Activated CD8-positive, alpha-beta memory T cell treated with anti-CD3 and anti-CD28 coated beads for 36 hours (primary cell): ENCODE measurements at regions not wholly inside any gene's neighbourhood (a gene's known extent, or its start where the extent isn't known, plus 50 kb on each side); places are given as distances from the start of the nearest gene placed in this dataset.

Source experiments
- CTCF ChIA-PET: fragments of 350-600 bp; sonication (Branson Sonifier 250); formaldehyde crosslinking; loops from one replicate; lab custom pipeline; 2021; ENCODE audit warnings: antibody characterized with exemption; lab: Charles Lee
- POLR2A ChIA-PET: fragments of 350-600 bp; sonication (Branson Sonifier 250); formaldehyde crosslinking; loops from one replicate; lab custom pipeline; 2021; ENCODE audit warnings: antibody characterized with exemption; lab: Charles Lee

DNA sequence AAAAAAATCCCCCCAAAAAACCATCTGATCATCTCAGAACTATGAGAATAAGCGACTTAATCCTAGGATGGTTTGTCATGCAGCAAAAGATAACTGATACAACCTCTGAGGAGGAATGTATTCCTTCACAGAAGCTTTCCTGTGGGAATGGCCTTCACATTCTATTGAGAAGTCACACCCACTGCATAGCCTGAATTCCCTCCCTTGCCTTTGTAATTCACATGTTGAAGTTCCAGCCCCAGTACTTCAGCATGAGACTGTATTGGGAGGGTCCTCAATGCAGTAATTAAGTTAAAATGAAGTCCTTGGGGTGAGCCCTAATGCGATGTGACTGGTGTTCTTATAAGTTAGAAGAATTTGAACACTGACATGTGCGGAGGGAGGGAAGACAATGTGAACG lies 395.2 kb downstream of the TUSC7 start:
- POLR2A ChIA-PET = no interaction called here
- CTCF ChIA-PET = no interaction called here

DNA sequence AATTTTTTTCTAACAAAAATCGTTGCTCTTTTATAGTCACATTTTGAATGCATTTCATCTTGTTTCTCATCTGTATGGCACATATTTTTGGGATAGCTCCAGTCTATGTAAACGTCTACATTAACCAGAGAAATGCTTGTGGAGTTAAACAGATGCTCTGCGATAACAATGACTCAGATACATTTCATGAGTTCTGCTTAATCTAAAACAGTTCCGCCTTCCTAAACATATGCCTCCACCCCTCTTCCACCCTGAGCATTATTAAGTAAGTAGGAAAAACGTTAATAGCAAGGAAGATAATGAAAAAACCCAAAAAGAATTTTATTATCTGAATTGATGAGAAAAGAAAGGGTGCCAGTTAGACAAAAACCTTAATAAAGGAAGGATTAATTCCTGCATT lies 396.1 kb downstream of the TUSC7 start:
- ChIA-PET CTCF (no interaction called here), POLR2A (no interaction called here)

DNA sequence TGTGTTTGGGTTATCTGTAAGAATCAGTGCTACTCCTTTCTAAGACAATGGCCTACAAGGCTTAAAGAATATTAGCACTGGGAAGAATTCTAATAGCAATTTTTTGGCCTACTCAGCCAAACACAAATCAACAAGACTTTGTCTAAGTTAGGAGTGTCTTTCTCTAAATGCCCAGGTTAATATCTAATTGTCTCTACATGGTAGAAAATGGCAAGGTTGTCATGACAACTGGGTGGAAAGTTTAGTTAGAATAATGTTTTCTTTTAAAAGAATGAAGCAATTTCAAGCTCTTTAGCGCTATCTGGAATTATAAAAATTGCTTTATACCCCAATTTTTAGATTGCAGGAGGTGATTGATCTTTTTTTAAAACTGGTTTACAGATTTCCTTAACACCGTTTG lies 396.8 kb downstream of the TUSC7 start:
- ChIA-PET CTCF (interaction anchor here (0.6 kb wide), 1 partner anchor 176 kb away, joined by 3 read pairs; no protein-coding TSS in a partner anchor), POLR2A (no interaction called here)

DNA sequence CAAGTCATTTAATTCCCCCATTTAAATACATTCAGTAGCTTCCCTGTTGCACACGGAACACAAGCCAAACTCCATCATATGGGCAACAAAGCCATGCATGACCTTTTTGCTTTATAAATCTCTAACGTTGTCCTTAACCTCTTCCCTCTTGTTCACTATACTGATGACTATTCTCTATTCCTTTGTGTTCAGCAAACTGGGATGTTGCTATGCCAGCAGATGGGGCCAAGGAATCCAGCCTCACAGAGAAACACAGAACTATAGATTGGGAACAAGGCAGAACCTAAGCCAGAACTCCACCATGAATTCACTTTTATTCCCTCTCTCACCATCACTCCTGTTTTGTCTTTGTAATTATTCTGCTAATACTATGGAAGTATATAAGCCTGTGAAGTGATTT lies 398.4 kb downstream of the TUSC7 start:
- POLR2A ChIA-PET = no interaction called here
- CTCF ChIA-PET = no interaction called here

DNA sequence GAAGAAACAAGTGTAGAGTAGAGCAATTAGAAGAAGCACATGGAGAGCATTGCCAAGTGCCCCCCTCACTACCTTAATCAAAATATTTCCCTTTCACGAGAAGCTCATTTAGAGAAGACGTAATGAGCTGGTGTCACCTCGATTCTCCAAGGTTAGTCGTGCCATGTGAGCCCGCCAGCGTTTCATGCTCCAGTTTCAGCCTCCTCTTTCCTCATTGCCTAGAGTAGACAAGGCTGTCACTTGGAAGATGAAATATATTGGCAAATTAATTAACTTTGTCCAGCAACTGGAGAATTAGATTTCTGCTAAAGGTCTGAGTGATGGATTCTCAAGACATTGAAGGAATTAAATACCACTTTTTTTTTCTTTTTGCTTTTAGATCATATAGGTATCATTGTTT lies 399.6 kb downstream of the TUSC7 start:
- CTCF ChIA-PET = no interaction called here
- POLR2A ChIA-PET = no interaction called here

DNA sequence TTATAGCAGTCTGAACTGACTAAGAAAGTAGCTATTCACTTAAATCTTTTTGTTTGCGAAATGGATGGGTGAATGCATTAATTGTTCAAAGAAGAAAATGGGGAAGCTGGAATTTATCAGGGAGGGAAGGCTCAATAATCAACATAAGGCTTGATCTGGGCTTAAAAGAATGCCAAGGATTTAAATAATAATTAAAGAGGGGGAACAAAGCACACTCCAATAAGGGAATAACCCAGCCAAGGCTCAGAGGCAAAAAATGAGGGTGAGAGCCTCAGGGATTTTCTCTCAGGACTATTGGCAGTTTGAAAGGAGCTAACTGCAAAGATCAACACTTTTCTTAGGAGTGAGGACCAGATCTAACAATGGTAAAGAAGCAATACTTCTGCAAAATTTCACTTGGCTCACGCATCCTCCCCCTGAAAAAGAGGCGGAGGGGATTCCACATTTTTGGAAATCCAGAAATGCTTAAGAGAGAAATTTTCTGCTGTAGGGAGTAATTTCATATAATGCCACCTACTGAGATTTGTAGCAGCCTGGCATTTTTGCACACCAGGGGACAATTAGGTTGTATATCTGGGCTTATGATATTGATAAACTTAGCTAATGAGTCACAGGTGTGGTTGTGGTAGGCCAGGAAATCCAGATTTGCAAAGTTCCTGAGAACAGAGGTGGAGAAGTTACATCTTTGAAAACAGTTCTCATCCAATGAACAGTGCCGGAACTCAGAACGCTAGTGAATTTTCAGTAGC lies 405.1 kb downstream of the TUSC7 start:
- ChIA-PET POLR2A (no interaction called here), CTCF (no interaction called here)

DNA sequence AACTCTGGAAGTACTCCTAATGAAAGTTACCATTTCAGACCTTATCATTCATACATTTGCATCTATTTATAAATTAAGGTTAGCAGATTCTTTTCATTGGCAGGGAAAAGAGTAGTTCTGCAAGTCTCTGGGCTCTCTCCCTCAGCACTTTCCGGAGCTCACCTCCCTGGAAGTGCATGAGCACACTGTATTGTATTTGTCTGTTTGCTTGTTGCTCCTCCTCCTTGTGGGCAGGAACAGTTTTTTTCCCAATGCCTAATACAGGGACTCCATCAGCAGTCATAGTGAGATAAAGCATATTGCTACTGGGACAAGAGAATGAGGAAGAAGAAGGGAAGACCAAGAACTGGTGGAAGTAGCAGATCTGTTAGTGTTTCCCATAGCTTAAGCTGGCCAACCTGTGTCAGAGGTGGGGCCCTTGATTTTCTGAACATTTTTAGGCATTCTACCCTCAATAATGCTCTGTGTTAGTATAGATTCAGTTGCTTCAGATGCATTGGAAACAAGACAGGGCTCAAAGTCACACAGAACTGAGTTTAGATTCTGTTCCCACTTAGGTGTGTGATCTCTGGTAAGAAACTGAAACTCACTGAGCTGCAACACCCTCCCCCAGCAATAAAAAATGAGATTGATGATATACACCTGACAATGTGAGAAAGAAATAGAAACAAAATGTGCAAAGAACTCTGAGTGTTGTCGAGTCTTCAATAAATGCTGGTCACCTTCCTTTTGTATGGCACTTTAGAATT lies 407.8 kb downstream of the TUSC7 start:
- ChIA-PET POLR2A (no interaction called here), CTCF (no interaction called here)

DNA sequence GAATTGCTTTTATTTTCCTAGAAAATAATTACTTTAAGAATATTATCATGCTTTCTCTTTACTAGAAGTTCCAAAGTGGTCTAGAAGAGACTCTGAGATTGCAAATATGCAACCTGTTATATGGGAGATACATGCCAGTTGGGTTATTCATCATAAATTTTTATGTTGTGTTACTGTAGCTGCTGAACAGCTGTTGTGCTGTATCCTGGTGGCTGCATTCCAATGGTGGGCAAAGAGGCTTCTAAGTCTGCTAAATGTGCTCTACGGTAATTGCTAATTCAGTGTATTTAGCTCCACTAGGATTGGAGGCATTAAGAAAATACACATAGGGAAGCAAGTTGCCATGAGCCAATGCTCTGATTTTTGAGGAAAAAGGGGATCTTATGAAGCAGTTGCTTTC lies 409.0 kb downstream of the TUSC7 start:
- POLR2A ChIA-PET = no interaction called here
- CTCF ChIA-PET = no interaction called here

DNA sequence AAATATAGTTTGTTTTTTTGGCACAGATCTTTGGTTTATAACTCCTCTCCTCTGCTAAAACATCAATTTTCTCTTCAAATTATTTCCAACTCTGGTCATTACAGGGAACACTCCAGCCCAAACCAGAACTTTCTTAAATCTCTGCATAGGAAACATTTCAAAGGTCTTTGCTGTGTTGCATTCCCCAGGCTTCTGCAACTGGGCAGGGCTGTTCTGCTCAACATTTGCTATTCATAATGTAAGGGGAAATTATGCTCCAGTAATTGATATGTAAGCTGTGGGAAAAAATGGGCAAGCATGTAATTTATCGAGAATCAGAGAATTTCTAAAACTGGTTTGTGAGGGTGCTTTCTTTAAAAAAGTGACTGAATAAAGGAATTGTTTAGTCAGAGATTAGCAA lies 410.4 kb downstream of the TUSC7 start:
- ChIA-PET POLR2A (no interaction called here), CTCF (no interaction called here)

DNA sequence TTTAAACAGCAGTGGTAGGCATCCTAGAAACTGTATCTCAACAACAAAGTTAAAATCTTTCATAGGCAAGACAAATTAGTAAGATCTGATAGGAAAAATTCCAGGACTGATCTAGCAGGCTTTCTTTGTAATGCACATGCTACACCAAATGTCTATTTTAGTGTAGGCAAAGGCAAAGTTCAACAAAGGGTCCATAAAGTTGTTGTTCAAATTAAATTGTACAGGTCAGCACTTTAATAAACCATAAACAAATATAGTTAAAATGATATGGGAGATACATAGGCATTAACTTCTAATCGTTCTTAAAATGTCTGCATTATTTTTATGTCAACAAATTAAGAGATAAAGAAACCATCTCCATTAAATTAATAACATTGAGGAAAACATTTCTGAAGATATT lies 413.0 kb downstream of the TUSC7 start:
- POLR2A ChIA-PET = no interaction called here
- CTCF ChIA-PET = no interaction called here

DNA sequence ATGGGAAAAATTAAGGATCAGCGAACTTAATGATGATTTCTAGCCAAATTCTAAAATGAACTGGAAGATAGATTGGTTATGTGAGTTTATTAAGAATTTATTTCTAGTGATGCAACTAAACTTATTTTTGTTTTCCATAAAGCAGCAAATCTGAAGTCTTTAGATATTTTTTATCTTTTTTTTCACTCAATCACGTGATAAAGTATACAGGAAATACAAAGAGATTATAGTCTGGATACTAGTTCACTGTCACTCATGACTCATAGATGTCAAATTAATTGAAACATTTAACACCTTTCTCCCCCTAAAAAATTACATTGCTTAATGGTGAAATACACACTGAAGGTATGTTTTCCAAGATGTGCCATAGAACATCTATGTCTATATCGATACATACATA lies 416.9 kb downstream of the TUSC7 start:
- POLR2A ChIA-PET = no interaction called here
- CTCF ChIA-PET = no interaction called here

DNA sequence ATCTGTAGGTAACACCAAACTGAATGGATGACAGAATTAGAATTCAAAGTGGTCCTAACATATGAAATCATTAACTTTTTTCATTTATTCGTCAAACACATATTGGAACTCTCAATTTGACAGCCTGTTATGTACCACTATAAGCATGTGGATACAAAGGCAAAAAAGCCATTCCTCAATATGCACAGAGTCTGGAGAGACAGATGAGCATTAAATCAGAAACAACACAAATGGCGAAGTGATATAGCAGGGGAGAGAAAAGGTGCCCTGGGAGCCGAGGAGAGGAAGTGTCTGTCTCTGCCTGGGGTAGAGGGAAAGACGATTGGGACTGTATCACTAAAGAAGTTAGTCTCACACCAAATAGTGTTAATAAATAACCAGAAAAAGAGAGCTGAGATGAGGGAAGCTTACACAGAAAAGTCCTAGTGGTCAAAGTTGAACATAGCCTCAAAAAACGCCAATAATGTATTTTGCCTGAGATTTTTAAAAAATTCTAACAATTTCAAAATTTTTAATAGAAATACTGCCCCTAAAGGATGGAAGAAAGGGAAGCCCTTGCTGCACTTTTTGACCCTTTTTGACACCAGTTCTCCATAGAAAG lies 417.5 kb downstream of the TUSC7 start:
- CTCF ChIA-PET = no interaction called here
- POLR2A ChIA-PET = no interaction called here

DNA sequence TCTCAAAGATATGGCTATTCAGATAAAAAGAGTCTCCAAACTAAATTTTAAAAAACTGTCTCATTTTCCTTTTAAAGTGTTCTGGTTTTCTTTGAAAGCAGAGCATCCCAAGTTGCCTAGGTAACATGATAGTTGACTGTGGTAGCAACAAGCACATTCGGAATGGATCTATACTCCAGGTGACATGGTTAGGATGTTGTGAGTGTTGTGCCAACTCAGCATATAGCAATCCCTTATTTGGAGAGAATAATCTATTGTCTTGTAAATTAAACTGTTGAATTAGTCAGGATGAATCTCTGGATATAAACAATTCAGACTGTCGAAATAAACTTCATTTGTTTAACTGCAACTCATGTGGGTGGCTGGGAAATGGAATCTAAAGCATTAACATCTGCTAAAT lies 418.6 kb downstream of the TUSC7 start:
- ChIA-PET POLR2A (no interaction called here), CTCF (no interaction called here)

DNA sequence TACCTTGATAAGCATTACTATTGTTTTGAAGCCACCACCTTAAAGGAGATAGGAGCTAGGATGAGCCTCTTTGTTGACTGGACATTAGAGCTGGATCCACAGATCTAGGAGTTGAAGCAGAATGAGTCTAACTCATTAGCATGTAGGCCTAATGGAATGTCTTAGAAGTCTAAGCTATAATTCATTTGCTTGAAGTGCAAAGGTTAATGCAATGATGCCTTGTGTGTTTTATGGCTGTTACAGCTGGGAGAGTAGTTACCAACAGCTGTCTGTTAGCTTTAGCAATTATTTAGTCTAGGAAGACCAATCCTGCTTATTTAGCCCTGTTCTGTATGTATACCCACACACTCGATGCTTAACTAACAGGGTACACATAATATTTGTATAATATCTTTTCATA lies 419.3 kb downstream of the TUSC7 start:
- CTCF ChIA-PET = no interaction called here

DNA sequence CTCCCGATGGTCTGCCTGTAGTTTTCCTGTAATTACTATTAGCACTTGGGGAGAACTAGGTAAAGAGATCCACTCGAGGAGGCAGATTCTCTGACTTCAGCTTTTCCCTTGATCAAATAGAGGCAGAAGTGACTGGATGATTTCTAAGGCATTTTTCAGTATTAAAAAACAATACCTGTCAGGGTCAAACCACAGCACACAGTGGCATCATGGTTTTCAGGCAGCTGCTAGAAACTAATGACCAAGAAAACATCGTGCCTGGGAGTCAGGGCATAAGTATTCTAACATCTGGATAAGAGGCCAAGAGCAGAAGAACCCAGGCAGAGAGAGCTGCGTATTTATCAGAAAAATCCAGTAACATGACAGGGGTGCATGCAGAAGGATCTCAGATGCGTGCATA lies 419.9 kb downstream of the TUSC7 start:
- CTCF ChIA-PET = no interaction called here
- POLR2A ChIA-PET = no interaction called here

More for the DNA sequence above, 419.3 kb downstream of the TUSC7 start:
- POLR2A ChIA-PET = no interaction called here

DNA sequence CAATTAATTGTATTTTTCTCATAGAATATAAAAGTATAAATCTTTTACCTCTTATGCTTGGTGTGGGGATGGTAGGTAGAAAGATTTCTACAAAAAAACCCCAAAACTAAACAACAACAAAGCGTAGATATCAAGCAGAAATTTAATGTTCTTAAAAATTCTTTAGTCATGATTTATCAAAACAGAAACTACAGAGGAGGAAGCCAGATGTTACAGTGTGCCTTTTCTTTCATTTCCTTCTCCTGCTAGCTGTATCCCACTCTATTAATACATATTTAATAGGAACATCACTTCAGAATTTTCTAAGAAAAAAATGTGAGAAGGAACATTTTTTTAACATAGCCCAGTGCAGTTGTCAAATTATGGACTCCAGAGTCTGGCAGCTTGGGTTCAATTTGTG lies 420.6 kb downstream of the TUSC7 start:
- POLR2A ChIA-PET = interaction anchor here (0.6 kb wide), 1 partner anchor 1000 kb away, joined by 5 read pairs; no protein-coding TSS in a partner anchor
- CTCF ChIA-PET = no interaction called here

DNA sequence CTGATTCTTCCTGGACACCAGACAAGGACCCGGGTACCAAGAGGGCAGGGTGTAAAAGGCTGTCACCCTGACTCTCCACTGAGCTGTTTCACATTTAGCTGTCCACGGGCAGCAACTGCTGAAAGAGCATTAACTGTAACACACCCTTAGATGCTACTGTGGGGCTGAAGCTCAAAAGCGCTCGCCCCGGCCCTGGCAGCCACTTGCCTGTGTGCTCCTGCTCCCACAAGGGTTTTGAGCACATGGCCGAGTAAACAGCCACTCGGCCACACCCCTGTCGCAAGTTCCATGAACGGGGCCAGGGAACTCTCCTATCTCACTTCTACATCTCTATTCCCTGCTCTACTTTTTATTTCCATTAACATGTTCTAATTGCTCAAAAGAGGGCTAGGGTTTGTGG lies 421.7 kb downstream of the TUSC7 start:
- CTCF ChIA-PET = no interaction called here

DNA sequence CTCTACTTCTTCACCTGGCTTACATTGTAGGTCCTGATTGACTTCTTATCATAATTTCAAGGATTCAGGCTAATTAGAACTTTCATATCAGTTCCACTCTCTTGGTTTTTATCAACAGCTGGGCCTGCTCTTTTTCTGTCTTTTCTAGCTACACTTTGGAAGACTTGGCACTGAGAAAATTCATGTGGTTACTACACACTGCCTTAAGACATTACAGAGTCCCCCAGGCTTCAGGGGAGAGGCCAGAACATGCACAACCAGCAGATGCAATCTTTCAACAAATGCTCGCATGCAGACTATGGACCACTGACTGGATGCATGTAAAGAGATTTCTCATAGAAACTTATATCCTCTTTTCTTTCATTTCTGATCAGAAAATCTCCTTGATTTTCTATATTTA lies 423.5 kb downstream of the TUSC7 start:
- POLR2A ChIA-PET = no interaction called here
- CTCF ChIA-PET = no interaction called here

More for the DNA sequence above, 421.7 kb downstream of the TUSC7 start:
- POLR2A ChIA-PET = no interaction called here

DNA sequence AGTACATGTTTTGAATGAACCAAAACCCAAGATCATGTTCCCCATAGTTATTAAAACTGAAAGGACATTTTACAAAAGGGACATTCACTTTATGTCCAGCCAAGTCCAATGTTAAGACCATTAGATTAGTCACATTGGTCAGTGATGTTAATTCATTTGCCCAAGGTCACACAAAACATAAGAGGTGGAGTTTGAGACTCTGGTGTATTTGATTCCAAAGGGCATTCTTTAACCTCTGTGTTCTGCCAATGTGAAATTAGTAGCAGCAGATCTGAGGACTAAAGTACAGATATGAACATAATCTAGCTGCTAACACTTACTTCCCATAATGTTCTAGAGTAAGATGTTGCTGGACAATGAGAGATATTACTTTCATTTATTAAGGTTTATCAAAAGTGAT lies 425.6 kb downstream of the TUSC7 start:
- ChIA-PET CTCF (no interaction called here), POLR2A (no interaction called here)

DNA sequence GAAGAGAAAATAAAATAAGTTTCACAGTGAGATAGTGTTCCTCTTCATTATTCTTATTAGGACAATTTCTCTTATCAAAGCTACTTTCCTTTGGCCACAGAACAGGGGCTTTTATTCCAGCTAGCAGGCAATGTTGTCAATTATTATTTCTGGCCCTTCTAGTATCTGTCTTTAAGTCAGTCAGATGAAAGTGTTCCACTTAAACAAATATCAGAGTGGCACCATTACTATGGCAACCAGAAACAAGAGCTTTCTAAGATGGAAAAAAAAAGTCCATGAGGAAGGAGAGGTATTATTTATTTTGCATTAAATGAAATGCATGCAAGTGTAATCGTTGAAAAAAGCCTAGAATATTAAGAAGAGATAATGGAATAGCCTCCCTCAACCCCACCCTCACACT lies 426.4 kb downstream of the TUSC7 start:
- POLR2A ChIA-PET = no interaction called here

DNA sequence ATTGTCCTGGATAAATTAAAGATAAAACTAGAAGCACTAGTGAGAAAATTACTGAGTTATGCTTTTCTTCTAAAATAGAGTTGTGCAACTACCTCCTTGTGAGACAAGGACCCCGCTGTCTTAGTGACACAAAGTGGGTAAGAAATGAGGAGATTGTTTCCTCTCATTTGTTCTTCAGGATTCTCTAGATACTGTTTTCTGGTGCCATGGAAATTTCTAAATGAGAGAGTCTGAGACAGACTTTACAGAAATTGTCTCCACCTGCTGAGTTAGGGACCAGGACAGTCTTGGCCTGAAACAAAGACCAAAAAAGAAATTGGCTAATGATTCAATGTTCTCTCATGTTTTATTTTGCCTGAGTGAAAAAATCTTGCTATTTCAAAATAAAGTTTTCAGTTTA lies 427.5 kb downstream of the TUSC7 start:
- POLR2A ChIA-PET = no interaction called here
- CTCF ChIA-PET = no interaction called here

More for the DNA sequence above, 426.4 kb downstream of the TUSC7 start:
- CTCF ChIA-PET = no interaction called here
